Thymus (tissue), 11 donors: ENCODE measurements at regions not wholly inside any gene's neighbourhood (a gene's known extent, or its start where the extent isn't known, plus 50 kb on each side); places are given as distances from the start of the nearest gene placed in this dataset.

ENCODE experiments used
- DNase-seq, 9 donors: peaks; one replicate each; pipeline ENCODE4 v3.0.0-alpha.2; 2013; ENCODE audit warnings: low spot score in 9 of 9, low read depth in 6 of 9, missing footprints in 1 of 9
- H3K27ac ChIP-seq, 2 donors: one replicate each; pipeline ENCODE4 v1.5.1; 2013; ENCODE audit warnings: control low read depth in 1 of 2, low read depth in 1 of 2, low read length in 1 of 2, mild to moderate bottlenecking in 1 of 2, moderate library complexity in 1 of 2
- H3K27me3 ChIP-seq, 2 donors: one replicate each; pipeline ENCODE4 v1.5.1; 2013; ENCODE audit warnings: low read length in 1 of 2; ENCODE audit not compliant: control insufficient read depth in 2 of 2, insufficient read depth in 1 of 2
- H3K36me3 ChIP-seq, 2 donors: one replicate each; pipeline ENCODE4 v1.5.1; 2013; ENCODE audit warnings: low read length in 1 of 2, mild to moderate bottlenecking in 1 of 2, moderate library complexity in 1 of 2; ENCODE audit not compliant: control insufficient read depth in 2 of 2, insufficient read depth in 2 of 2
- H3K4me1 ChIP-seq, 2 donors: one replicate each; pipeline ENCODE4 v1.5.1; 2013; ENCODE audit warnings: low read length in 2 of 2; ENCODE audit not compliant: control insufficient read depth in 2 of 2, insufficient read depth in 2 of 2
- H3K4me3 ChIP-seq, 2 donors: one replicate each; pipeline ENCODE4 v1.5.1; 2013; ENCODE audit warnings: low read length in 2 of 2, control low read depth in 1 of 2, mild to moderate bottlenecking in 1 of 2
- H3K9me3 ChIP-seq, 2 donors: one replicate each; pipeline ENCODE4 v1.5.1; 2013; ENCODE audit warnings: low read length in 1 of 2, mild to moderate bottlenecking in 1 of 2; ENCODE audit not compliant: control insufficient read depth in 2 of 2, insufficient read depth in 1 of 2
- WGBS: extraction: QIAGEN DNeasy Blood & Tissue Kit; methylation state at CpG from one replicate; pipeline ENCODE4 v1.1.7; 2013; 5-methylcytosine and 5-hydroxymethylcytosine counted together
- donor health status: healthy.

DNA sequence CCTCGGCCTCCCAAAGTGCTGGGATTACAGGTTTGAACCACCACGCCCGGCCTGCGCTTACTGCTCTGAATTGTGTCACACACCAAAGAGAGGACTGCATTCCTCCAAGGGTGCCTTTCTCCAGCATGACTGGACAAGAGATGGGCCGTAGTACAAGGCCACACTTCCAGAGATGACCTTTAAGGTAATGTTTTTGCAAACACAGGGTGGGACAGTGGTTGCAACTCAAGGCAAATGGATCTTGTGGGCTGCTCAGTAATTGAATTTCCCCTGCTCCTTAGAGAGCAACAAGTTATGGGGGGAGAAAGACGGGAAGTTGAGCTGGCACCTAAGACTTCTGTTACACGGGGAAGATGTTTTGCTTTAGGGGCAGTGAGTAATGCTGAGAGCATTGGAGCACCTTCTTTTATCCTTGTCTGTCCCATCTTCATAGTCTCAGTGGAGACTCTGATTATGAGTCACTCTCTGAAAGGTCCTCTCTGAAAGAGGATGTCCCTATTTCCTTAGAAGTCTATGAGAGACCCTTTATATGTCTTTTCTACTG, 66.3 kb downstream of the C11orf91 start:
- Histone ChIP-seq H3K36me3 (no peaks in the 10 kb centered on the region), H3K27ac (no peak overlapping the region), H3K4me1 (peaks cover 0 to 6% of the 10 kb centered on the region in 2 donors), H3K4me3 (no peak overlapping the region), H3K27me3 (no peaks in the 10 kb centered on the region), H3K9me3 (peaks cover 0 to 5% of the 10 kb centered on the region in 2 donors)
- no peak for DNase-seq
- 91% methylated on average over 7 of the region's 7 CpGs for WGBS

- 92% methylated on average over 15 of the region's 15 CpGs for WGBS
- H3K4me1 ChIP-seq, result peaks cover 0 to 6% of the 10 kb centered on the region in 2 donors
- H3K9me3 ChIP-seq, result peaks cover 0 to 5% of the 10 kb centered on the region in 2 donors
- H3K36me3 ChIP-seq, result no peaks in the 10 kb centered on the region
- H3K4me3 ChIP-seq, result no peak overlapping the region
- DNase-seq, result no peak
- no peaks in the 10 kb centered on the region for H3K27me3 ChIP-seq
- H3K27ac ChIP-seq, result no peak overlapping the region
These were observed 67.2 kb downstream of the C11orf91 start for GRCh38 chr11:33633251-33634003.

- Histone ChIP-seq H3K9me3 (peaks cover 0 to 5% of the 10 kb centered on the region in 2 donors), H3K27ac (peak overlapping the region in 1 of 2 donors; percentile 9), H3K4me3 (no peak overlapping the region), H3K27me3 (no peaks in the 10 kb centered on the region), H3K36me3 (no peaks in the 10 kb centered on the region), H3K4me1 (peaks cover 0 to 6% of the 10 kb centered on the region in 2 donors)
- no peak for DNase-seq
- WGBS, result 79% methylated on average over 5 of the region's 5 CpGs
These were observed 68.9 kb downstream of the C11orf91 start for GRCh38 chr11:33631749-33632091.

DNA sequence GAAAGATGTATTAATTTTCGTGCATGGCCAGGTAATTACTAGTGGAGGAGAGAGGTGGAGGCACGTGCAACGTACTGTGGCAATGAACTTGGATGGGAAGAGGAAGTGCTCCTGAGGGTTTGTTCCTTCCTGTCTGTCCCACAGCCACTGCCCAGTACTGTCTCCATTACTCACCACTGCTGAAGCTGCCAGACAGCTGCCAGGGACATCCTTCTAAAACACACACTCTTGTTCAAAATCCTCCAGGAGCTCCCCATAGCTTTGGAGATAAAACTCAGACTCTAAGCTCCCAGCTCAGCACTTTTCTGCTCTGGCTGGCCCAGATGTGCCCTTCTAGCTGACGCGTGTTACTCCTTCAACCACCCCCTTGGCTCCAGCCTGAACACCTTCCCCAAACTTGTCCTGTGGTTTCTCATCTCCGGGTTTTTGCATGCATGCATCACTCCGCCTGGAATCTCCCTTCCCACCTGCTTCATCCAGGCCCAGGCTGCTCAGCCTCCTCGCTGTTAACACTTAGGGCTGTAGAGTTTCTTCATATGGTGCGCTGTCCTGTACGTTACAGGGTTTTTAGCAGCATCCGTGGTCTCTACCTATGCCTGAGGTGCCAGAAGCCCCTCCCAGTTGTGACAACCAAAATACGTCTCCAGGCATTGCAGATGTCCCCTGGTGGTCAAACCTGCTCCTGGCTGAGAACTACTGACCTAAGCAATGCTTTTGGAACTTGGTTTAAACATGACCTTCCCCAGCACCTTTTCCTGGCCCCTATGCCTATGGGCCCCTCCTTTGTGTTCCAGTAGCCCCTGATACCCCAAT, 69.5 kb downstream of the C11orf91 start:
- DNase-seq, result no peak
- H3K9me3 ChIP-seq, result peaks cover 0 to 5% of the 10 kb centered on the region in 2 donors
- 84% methylated on average over 12 of the region's 12 CpGs for WGBS
- peaks cover 0 to 6% of the 10 kb centered on the region in 2 donors for H3K4me1 ChIP-seq
- H3K36me3 ChIP-seq, result no peaks in the 10 kb centered on the region
- peak overlapping the region in 1 of 2 donors; percentile 51 for H3K27ac ChIP-seq
- no peak overlapping the region for H3K4me3 ChIP-seq
- no peaks in the 10 kb centered on the region for H3K27me3 ChIP-seq

DNA sequence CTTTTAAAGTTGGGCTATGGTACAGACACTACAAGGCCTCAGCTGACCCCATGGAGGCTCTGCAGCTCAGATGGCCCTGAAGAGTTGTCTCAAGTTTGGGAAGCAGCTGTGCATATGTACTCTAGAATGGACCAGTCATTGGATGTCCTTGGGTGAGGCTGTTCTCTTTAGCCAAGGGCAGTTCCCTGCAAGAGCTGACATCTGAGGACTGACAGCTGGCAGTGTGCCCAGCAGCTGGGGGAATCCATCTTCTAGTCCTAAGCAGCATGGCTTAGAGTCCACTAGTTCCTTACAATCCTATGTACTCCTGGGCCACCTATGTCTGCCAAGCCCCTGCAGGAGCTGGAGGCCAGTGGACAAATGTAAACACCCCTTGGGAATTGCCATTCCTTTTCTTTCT, 76.5 kb downstream of the C11orf91 start:
- Histone ChIP-seq H3K27me3 (no peaks in the 10 kb centered on the region), H3K36me3 (no peaks in the 10 kb centered on the region)
- peak in 1 of 9 donors; percentile 12 for DNase-seq

GRCh38 chr11:33622806-33623205, 77.8 kb downstream of the C11orf91 start:
- H3K36me3 ChIP-seq, result no peaks in the 10 kb centered on the region
- 80% methylated on average over 6 of the region's 6 CpGs for WGBS

More for the DNA sequence above, 76.5 kb downstream of the C11orf91 start:
- Histone ChIP-seq H3K9me3 (no peaks in the 10 kb centered on the region), H3K27ac (no peak overlapping the region), H3K4me1 (no peaks in the 10 kb centered on the region), H3K4me3 (no peak overlapping the region)

DNA sequence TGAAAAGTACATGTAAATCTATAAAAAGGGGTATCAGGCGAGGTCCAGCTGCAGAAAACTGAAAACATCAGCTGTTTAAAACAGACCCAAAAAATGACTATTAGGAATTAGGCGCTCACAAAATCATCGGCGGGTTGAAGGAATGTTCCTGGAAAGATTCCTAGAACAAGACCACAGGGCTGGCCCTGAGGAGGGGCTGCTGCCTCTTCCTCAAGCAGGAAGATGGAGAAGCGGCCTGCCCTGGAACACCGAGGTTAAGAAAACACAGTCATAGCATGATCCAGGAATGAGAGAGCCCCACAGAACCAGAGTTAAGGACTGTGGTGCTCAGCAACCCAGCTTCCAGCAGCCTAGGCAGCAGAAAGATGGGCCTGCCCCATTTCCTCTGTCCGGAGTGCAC, 78.4 kb downstream of the C11orf91 start:
- WGBS, result 85% methylated on average over 7 of the region's 7 CpGs
- Histone ChIP-seq H3K27me3 (no peaks in the 10 kb centered on the region), H3K9me3 (no peaks in the 10 kb centered on the region), H3K27ac (peak overlapping the region in 1 of 2 donors; percentile 80), H3K4me1 (no peaks in the 10 kb centered on the region), H3K36me3 (no peaks in the 10 kb centered on the region), H3K4me3 (no peak overlapping the region)
- no peak for DNase-seq

More at GRCh38 chr11:33622806-33623205, 77.8 kb downstream of the C11orf91 start:
- Histone ChIP-seq H3K27me3 (no peaks in the 10 kb centered on the region), H3K4me1 (no peaks in the 10 kb centered on the region), H3K4me3 (no peak overlapping the region), H3K27ac (peak overlapping the region in 1 of 2 donors; percentile 80), H3K9me3 (no peaks in the 10 kb centered on the region)
- peak in 1 of 9 donors; percentile 16 for DNase-seq

GRCh38 chr11:33620423-33621171, 80.0 kb downstream of the C11orf91 start:
- no peak for DNase-seq
- H3K4me1 ChIP-seq, result no peaks in the 10 kb centered on the region
- no peaks in the 10 kb centered on the region for H3K9me3 ChIP-seq
- H3K4me3 ChIP-seq, result no peak overlapping the region
- WGBS, result 94% methylated on average over 6 of the region's 6 CpGs
- no peaks in the 10 kb centered on the region for H3K27me3 ChIP-seq
- H3K27ac ChIP-seq, result no peak overlapping the region
- no peaks in the 10 kb centered on the region for H3K36me3 ChIP-seq
